ENCODE measurements at regions not wholly inside any gene's neighbourhood (a gene's known extent, or its start where the extent isn't known, plus 50 kb on each side); places are given as distances from the start of the nearest gene placed in this dataset.

DNA sequence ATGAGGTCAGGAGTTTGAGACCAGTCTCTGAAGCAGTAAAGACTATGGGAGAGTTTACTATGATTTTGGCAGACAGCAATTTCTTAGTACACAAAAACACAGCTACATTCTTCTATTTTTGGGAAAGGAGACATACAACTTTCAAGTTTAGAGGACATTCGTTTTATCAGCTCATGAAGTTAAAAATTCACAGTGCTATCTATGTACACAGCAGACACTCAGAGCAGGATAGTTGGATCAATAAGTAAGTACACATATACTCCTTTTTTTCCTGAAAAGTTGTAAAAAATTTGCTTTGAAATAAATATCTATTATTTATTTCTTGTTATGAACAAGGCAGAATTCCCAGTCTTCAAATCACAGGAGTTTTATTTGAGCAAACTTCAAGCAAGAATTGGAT lies 159.7 kb downstream of the SERPINI1 start:
- FAIRE-seq: no peak

DNA sequence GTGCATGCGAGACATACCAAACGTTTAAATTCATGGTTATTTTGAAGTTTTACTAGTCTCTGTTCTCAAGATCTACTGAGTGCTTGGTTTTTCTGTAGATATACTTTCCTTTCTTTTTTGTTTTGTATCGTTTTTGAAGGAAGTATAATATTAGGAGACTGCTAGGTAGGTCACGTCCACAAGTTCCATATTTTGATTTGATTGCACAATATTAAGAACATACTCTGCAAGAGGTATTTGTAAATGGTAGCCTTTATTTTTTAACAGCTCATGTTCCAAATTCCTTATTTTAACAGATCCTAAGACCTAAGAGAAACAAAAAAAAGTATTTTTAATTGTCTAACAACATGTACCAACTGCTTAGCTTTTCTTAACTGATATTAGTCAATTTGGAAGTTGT lies 156.7 kb downstream of the SERPINI1 start:
- no peak for FAIRE-seq

DNA sequence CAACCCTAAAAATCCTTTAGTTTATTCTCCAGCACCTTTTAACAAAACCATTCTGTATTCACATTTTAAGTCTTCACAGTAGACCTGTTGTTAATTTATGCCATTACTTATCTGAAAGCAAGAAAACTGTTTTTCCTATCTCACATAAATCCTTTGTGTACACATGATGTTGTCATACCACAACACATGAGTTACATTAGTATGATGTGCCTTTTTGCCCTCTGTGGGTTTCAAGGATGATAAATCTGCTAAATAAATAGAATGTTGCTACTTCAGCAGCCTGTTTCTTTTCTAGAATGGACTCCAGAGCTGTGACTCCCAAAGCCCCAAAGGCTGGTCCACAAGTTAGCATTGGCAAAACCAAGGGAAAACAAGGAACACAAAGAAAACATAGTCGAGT lies 151.6 kb downstream of the SERPINI1 start:
- no peak for FAIRE-seq

DNA sequence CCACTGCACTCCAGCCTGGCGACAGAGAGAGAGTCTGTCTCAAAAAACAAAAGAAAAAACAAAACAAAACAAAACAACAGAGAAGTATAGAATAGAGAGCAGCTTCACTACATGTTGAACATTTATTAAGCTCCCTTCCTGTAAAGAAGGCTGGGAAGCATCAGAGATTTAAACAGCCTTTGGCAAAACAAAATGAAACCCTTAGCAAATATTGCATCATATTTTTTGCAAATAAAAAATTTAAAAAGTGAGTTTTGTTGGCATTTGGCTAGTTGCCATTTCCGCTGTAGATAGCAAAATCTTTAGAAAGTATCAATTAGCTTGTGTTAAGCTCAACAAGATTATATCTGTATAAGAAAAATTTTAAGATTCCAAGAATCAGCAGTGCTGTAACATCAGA lies 151.2 kb downstream of the SERPINI1 start:
- no peak for FAIRE-seq

DNA sequence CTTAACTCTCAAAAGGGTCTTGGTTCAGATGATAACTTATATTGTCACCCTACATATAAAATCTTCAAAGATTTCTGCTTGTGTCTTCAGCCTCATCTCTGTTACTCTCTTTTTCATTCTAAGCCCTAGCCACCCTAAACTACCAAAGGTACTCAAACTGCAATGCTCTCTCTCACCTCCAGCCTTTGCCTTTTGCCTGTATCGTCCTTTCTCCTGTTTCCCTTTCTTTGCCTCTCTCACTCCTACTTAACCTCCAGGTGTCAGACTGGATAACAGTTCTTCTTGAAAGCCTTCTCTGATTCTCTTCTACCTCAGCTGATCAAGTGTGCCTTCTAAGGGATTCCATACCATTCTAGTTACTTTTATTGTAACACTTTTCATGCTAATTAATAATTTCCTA lies 149.8 kb downstream of the SERPINI1 start:
- no peak for FAIRE-seq

DNA sequence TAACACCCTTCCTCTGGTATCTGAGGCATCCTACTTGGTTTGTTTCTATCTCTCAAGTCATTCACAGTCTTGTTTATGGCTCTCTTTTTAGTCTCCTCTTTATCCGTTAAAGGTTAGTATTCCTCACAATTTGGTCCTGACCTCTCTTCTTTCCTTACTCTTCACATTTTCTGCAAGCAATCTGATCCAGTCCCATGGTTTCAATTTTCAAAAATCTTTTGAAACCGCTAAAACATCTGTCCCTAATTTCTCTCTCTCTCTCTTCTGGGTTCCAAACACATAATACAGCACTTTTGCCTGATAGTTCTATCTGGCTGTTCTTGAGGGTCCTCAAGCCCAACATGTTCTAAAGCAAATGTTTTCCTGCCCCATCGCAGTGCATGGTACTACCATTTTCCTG lies 149.0 kb downstream of the SERPINI1 start:
- FAIRE-seq: no peak

DNA sequence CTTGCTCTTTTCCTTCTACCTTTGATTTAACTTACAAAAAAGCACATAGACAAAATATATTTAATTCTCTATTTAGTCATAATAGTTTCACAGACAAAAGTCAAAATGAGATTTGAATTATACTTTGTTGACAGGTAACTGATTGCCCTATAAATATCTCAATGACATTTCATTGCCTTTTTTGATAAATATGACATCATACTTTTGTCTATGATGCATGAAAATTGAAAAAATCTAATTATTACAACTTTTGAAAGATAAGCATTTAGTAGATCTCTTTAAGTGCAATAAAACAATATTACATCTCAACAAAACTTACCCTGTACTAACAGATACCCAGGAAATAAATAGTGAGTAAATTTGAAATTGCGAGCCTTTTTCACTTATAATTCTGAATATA lies 147.9 kb downstream of the SERPINI1 start:
- no peak for FAIRE-seq

DNA sequence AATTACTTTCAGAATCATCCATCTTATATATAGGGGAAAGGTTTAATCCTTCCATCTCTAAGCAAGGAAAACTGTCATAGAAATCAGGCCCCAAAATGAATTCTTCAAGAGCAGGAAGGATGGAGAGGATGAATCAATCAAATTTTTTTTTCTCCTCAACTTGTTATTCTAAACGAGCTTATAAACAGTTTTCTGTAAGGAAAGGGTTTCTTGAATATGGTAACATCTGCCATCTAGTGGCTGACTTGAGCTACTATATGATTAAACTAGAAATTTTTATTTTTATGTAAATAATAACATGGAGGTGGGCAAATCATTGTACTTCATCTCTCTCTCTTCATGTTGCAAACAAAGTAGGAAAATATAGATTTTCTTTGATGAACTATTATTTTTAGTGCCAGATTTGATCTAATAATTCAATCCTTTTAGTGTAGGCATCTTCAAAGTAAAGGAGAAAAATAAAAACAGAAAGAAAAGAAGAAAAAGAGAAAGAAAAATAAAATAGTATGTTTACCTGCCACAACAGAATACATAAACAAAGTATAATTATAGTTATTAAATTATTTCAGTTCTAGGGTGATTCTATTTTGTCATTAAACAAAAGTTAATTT lies 146.6 kb downstream of the SERPINI1 start:
- peak; percentile 94 for FAIRE-seq

DNA sequence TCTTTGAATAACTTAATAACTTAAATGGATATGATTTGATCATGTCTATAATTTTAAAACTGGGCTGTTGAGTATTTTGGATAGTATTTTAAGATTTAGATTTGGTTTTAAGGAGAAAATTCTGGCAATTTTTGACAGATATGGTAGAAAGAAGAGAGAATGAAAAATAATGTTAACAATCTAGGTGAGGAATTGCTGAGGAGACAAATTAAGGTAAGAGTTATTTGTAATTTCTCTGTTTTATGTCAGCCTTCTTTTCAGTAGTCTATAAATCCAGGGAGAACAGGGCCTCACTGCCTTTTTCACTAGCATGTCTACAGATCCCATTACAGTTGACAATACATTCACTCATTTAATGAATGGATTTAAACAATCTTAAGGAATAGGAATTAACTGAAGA lies 144.7 kb downstream of the SERPINI1 start:
- FAIRE-seq: no peak

DNA sequence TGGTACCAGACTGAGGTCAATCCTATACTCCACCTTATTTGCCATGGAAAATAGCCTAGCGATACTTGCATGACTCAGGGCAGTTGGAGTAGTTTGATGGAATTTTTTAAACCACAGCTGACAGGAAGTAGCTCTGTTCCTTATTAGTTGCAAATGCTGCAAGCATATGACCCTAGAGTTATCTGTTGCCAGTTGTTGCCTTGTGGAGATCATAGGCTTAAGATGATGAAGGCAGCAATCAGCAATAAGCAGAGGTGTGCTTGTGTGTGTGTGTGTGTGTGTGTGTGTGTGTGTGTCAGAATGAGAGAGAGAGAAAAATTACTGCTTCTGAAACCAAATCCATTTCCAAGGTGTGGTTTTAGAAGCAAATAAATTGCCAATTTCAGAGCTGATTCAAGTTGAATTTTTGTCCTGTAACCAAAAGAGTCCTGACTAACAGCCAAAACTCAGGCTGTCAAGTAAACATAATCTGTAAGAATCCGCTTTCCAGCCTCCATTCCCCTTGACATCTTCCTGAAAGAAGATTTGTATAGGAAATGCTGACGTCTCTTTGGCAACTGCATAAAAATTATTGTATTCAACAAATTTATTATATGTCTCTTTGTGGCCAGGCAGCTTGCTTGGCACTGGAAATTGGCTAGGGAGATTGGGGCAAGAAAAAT lies 141.2 kb downstream of the SERPINI1 start:
- FAIRE-seq: no peak
